ENCODE measurements at regions not wholly inside any gene's neighbourhood (a gene's known extent, or its start where the extent isn't known, plus 50 kb on each side); places are given as distances from the start of the nearest gene placed in this dataset.

DNA sequence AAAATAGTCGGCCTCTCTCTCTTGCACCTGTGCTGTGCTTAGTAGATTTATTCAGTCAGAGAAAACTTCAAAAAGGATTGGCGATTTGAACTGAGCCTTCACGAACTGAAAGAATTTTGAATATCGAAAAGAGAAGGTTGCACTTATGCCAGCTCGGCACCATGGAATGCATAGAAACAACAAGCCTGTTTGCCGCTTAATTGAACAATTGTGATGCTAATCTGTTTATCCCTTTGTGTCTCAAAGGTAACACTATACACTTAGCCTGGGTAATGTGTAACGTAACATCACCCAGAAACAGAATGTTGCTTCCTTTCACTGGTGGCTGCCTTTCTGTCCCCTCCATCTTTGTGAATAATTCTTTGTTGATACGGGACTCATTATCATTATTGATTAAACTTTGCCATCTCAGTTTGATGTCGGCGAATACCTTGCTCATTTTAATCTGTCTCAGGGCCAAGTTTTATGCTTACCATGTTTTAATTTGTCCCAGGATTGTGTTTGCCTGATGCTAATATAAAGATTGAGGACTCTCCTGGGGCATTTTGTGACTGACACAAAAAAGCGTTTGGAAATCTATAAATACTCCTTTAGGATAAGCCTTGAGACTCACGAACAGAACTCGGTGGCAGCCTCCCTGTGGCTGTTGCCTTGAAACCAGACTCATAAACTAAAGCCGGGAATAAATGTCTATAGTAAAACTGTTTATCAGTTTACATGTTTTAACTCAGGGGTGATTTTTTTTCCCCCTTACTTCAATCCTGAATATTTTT is 400.5 kb downstream of the RAPGEF2 start:
- DNase-seq, result no peak

DNA sequence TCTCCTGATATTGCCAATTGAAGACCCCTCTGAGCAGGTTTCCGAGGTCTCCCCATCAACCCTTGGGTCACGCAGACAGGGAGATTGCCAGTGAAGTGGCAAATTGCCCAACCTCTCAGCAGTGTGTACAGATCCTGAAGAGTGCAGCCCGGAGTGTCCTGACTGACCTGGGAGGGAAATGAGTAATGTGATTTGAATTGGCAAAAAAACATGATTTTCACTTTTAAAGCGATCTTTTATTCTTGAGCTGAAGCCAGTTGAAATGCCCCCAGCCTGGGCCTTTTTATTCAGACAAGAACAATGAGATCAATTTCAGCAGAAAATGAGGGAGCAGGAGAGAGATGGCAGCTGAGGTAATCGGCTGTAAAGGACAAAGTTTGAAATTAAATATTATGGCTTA is 401.8 kb downstream of the RAPGEF2 start:
- DNase-seq, result peak in 1 of 2 experiments; percentile 13

DNA sequence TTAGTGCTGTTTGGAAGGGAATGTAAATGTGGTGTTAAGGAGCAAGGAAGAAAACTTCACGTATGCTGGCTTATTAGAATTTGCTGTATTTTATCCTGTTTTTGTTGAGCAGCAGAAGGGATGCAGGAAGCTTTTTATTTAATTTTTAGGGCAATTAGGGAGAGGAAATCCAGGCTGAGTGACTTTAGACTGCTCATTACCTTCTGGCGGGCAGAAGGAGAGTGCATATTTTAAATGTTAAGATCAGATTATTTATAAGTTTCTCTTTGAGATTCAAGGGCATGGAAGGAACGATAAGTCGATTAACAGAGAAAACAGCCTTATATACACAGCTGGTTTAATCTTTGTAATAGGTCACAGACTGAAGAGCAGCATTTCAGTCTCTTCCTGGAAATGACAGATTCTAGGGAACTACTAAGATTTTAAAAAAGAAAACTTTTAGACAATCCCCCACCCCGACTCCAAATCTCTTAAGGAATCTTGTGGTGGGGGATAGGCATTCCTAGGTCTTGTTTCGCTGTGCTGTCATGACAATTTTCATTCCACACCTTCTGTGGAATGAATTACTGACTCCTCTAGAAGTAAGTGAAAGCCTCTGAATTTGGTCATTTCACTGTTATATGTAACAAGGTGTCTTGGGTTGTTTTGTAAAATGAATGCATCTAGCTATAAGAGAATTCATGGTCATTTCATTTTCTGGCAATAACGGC is 402.5 kb downstream of the RAPGEF2 start:
- DNase-seq, result no peak

DNA sequence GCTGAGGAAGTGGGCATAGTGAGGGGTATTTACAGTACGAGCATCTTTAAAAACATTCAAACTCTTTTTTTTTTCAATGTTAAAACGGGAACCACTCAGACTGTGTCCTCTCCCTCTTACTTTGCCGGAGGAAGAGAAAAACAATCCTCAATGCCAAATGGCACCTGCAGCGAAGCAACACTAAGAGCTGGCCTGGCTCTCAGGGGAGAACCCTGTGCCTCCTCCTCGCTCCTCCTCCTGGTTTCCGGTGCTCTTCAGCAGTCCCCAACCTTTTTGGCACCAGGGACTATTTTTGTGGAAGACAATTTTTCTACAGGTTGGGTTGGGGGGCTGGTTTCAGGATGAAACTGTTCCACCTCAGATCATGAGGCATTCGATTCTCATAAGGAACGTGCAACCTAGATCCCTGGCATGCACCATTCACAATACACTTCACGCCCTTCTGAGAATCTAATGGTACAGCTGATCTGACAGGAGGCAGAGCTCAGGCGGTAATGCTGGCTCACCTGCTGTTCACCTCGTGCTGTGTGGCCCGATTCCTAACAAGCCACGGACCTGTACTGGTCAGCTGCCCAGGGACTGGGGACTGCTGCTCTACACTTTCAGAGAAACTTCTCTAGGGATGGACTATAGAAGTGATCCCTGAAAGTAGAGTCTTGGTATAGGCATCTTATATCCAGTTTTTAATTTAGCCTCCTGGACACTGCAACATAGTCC is 404.1 kb downstream of the RAPGEF2 start:
- no peak for DNase-seq

DNA sequence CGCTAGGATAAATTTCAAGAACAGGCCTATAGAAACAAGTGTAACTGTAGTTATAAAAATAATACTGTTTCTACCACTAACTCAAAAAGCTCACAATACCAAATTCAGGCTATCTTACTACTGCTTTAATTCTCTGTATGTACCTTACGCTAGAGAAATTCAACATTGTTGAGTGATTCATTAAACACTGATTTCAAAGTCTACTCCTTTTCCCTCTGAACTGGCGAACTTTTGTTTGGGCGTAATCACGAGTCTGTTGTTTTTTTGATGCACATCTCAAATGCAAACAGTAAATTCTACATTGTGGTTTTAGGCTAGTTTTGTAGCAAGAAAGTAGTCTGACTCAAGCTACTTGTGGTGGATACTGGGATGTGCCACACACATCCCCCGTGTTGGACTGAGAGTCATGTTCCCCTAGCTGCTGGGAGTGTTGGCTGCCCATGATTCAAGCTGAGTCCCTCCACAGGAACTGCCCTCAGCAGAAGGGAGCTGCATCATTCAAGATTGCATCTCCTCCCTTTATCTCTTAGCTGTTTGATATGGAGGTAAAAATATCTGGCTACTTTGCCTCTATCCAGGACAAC is 406.1 kb downstream of the RAPGEF2 start:
- DNase-seq, result no peak

DNA sequence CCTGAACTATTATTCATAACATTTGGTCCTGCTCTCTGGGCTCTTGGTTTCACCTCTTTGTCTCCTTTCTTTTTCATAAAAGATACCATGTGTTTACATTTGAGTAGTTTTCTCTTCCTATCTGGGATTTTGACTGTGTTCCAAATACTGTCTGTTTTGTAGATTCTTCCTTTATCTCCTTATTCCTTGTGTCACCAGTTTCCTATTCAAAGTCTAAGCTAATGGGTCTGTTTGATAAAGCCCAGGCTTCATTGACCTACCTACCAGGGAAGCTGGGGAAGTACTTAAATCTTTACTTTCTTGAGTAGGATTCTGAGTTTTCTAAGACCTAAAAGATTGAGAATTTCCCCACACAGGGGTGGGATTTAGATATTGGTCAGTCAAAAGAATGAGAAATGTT is 409.5 kb downstream of the RAPGEF2 start:
- DNase-seq, result no peak

DNA sequence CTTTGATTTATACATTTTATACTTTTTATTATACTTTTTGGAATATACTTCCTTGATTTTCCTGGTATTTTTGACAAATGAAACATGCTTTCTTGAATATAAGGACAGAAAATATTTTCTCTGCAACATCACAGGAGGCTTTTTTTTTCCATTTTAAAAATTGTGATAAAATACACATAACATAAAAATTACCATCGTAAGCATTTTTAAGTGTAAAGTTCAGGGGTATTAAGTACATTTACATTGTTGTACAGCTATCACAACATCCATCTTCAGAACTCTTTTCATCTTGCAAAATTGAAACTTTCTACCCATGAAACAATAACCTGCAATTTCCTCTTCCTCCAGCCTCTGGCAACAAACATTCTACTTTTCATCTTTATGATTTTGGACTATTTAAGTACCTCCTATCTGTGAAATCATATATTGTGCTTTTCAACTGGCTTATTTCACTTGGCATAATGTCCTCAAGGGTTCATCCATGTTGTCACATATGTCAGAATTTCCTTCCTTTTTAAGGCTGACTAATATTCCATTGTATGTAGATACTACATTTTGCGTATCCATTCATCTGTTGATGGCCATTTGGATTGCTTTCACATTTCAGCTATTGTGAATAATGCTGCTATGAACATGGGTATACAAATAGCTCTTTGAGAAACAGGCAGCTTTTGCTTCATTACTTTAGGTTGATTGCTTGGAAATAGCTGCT is 412.6 kb downstream of the RAPGEF2 start:
- DNase-seq, result no peak

DNA sequence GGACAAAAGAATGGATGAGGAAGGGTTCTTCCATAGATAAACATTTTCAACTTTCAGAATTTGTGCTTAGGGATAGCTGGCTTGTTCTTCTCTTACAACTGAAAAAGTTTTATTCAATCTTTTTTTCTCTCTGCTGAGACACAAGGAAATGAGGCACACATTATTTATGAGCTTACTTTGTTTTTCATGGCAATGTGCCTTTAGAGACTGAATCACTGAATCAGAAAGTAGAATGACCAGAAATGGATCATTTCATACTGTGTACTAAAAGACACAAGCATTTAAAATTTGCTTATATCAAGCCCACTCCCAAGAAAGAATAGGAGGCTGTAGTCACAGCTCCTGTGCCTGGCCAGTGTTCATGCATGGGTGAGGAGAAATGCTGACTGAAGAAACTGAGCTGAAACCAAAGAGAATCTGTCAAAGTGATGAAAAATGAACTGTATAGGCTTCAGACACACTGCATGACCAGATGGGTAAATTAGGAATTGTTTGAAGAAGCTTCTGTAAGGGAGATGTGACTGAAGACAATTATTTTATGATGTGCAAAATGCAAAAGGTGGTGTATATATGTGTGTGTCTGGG is 413.8 kb downstream of the RAPGEF2 start:
- no peak for DNase-seq

DNA sequence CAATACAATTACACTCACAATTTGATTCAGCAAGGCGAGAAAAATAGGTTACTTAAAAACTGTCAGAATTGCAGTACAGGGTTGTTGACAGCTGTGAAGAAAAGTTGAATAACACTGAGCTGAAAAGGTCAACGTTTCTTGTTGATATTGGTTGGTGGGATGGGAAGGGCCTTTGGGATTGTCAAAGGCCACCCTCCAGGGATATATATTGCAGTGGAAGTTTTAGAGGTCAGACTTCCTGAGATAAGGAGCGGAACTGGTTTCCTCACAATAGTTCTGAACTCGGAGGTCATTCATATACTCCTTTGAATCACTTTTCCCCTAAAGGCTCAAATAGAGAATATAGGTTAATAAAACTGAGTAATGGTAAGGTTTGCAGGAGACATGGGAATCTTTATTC is 417.2 kb downstream of the RAPGEF2 start:
- DNase-seq, result no peak

DNA sequence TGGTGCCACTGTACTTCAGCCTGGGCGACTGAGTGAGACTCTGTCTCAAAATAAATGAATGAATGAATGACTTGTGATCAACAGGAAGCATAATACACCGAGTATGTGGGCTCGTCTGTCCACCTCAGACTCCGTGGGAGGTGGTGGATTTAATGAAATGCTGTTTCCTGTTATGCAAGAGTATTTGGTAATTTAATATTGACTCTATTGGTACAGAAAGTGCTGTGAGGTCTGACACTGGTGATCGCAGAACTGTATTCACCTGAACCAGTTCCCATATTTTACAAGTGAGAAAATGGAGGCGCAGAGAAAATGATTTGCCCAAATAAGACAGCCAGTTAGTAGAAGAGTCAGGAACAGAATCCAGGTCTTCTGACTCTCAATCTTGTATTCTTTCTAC is 423.3 kb downstream of the RAPGEF2 start:
- no peak for DNase-seq

DNA sequence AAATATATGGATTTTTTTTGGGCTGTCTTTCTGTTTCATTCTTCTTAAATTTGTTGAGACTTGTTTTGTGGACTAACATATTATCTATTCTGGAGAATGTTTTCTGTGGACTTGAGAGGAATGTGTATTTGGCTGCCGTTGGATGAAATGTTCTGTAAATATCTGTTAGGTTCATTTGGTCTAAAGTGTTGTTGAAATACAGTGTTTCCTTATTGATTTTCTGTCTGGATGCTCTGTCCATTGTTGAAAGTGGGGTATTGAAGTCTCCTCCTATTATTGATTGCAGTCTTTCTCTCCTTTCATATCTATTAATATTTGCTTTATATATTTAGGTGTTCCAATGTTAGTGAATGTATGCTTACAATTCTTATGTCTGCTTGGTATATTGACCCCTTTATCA is 431.8 kb downstream of the RAPGEF2 start:
- no peak for DNase-seq

DNA sequence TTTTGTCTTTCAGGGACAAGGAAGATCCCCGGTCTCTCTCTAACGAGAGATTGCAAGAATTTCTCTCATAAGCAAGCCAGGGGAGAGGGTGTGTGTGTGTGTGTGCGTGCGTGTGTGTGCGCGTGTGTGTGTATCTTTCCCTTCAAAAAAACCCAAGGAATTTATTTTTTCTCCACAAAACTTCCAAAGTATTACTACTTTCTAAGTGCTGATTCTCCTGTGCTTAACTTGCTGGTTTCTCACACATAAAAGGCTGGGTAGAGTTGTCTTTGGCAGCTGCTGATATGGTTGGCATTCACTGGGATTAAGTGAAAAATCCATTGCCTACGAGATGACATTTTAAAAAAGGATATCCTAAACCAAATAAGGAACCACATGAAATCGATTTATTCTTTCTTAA is 435.7 kb downstream of the RAPGEF2 start:
- no peak for DNase-seq

DNA sequence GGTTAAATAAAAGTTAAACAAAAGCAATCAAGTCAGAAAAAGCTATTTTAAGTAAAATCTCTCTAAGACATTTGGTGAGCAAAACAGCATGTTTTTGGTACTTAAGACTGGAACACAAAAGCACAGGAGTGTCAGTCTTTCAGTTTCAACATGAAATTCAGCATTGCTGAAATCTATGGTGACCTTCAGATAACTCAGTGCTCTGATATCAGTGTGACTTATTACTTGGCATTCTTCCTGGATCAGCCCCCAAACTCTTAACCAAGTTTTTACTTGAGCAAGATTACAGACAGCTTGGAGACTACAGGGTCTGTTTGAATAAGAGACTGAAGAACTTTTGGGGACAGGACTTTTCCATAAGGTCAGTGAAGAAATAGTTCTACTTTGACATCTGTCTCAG is 437.2 kb downstream of the RAPGEF2 start:
- no peak for DNase-seq

DNA sequence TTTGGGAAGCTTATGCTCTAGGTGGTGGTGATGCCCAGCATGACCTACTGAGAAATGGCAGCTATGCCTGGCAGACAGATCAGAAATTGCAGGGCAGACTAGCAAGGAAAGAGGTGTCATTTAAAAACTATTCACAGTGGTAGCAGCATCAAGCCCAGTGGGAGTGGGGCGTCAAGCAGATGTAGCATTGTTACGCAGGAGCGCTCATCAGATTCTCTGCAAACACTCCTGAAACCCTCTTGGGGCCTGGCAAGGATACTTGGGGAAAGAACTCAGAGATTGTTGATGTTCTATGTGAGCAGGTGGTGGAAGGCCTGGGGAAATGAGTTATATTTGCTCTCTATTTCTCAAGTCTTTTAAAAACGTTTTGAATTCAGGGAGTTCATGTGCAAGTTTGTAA is 437.6 kb downstream of the RAPGEF2 start:
- DNase-seq, result no peak

DNA sequence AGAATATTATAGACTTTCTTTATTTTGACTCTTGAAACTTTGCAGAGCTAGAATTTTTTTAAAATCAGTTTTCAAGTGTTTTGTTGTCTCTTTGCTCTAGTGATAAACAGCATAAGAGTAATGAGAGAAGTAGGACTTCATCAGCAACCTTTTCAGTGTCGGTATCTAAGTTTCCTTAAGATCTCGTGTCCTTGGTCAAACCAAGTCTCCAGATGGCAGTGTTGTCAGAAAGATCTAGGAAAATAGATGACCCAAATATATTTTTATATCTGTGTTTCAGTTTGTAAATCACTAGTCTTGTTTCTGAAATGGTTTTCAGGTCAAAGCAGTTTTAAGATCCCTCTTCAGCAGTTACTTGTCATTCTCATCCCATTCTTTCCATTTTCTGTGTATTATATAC is 438.3 kb downstream of the RAPGEF2 start:
- no peak for DNase-seq

DNA sequence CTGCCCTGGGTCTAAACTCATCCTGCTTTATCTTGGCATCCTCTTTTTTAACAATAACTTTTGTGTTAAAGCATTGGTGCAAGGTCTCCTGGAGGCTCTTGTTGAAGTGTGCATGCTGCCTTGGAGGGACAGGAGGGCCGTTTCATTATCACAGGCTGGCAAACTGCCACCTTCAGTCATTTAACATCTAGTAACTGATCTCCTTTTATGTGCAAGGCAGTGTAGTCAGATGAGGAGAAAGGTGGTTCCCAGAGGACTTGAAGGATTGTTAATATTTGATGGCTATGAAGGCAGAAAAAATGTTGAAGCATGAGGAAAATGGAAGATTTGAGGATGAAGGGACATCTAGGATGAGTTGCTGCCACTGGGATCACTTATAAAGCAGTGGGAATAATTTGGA is 439.4 kb downstream of the RAPGEF2 start:
- peak in 1 of 2 experiments; percentile 1 for DNase-seq

DNA sequence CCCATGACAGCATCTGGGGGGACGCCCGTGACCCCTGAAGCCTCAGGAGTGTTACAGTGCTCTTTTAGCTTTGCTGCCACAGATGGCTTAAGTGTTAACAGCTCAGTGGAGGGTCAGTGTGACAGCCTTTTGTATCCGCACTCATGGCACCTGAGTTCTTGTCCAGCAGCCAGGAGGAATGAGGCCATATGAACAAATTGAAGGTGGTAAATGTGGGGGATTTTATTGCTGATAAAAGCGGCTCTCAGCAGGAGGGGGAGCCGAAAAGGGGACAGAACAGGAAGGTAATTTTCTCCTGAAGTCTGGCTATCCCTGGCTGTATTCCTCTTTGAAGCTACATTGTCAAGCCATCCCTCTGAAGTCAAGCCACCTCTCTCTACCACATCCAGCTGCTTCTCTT is 441.0 kb downstream of the RAPGEF2 start:
- DNase-seq, result no peak

DNA sequence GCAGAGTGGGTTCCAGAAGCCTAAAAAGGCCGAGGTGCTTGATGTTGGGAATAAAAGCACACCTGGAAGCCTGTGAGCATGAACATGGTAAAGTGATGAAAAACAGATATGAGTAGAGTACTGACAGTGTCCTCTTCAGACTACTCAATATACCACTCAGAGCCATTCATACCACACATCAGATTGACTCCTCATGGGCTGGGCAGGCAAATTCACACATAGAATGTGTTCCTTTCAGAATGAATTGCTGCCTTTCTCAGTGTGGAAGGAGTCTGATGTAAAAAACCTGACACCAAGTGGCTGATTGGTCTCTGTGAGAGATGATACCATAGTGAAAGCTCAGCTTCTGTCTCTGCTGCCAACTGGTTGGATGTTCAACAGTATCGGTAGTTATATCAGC is 442.7 kb downstream of the RAPGEF2 start:
- no peak for DNase-seq

DNA sequence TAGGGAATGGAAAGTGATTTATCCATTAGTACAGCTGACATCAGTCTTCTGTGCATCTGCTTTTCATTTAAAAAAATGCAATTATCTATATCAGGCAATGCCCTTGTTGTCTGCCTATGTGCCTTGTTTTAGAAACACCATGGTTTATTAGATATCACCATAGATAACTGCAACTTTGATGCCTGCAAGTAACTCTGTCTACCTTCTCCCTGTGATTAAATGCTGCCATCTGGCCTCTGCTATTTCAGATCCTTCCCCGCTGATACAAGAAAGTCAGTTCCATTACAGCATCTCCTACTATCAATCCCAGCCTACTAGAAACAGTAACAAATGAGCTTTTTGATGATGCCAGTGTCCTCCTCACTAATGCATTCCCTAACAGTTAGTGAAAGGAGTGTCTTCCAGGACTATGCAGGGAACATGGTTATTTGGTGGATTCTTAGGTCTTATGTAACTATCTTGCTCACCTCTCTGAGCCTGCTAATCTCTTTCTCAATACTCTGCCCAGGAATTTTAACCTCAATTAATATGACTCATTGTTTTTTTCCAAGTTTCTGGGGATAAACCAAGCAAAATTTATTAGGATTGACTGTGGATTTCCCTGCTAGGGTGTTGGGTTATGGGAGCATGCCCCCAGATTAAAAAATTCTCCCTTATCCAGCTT is 444.9 kb downstream of the RAPGEF2 start:
- DNase-seq, result no peak

DNA sequence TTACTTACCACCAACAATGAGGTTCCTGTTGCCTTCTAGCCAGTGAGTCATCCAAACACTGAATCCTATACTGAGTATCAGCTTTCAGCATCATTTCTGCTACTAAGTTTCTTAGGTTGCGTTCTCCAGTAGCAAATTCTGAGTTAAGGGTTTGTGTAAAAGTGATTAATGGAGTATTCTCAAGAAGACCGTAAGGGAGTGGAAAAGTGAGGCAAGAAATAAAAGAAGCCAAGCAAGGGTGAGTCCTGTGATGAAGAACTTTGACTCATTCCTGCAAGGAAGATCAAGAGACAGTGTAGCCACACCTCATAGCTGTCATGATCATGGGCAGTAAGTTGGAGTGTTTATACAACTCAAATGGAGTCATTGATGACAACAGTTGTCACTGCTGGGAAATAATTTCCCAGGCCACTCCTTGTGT is 446.2 kb downstream of the RAPGEF2 start:
- no peak for DNase-seq

DNA sequence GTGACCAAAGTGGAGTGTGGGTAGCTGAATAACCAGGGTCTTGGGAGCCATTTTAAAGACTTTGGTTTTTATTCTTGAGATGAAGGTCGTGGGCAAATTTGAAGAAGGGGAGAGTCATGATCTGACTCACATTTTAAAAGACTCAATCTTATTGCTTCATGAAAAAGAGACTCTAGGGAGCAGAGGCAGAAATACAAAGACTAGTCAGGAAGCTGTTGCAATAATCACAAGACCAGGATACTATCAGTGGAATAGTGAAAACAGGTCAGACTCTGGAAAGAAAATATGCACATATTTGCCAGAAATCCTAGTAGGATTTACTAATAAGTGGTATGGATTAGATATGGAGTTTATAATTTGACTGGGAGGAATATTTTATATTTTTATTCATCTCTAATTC is 448.4 kb downstream of the RAPGEF2 start:
- no peak for DNase-seq

All from NCI-H2081 (cell line).